Vagina (tissue), 2 donors: ENCODE measurements at regions not wholly inside any gene's neighbourhood (a gene's known extent, or its start where the extent isn't known, plus 50 kb on each side); places are given as distances from the start of the nearest gene placed in this dataset.
"Not testable (repeated sequence)": the region's sequence is repeated elsewhere in the genome, so short reads cannot be mapped to it uniquely, and the experiment has no call there.

Source experiments
- DNase-seq, 2 donors: peaks; one replicate each; pipeline ENCODE4 v3.0.0-alpha.2; 2017; ENCODE audit errors: extremely low spot score in 2 of 2
- H3K27ac ChIP-seq: fragments of 200-600 bp; sonication (generic); one replicate; pipeline ENCODE4 v1.5.1; 2019
- H3K27me3 ChIP-seq: fragments of 200-600 bp; sonication (generic); one replicate; pipeline ENCODE4 v1.5.1; 2019
- H3K36me3 ChIP-seq, 2 donors: fragments of 200-600 bp; sonication (generic); one replicate each; pipeline ENCODE4 v1.5.1; 2017 to 2019
- H3K4me1 ChIP-seq: fragments of 200-600 bp; sonication (generic); one replicate; pipeline ENCODE4 v1.5.1; 2019
- H3K4me3 ChIP-seq, 2 donors: fragments of 200-600 bp; sonication (generic); 1 replicate in 1 of 2; 2 replicates in 1 of 2; pipeline ENCODE4 v1.5.1; 2016 to 2019
- H3K9me3 ChIP-seq: fragments of 200-600 bp; sonication (generic); one replicate; pipeline ENCODE4 v1.5.1; 2019
- POLR2A ChIP-seq, 2 donors: fragments of 450-650 bp; IDR thresholded peaks; one replicate each; pipeline ENCODE4 v1.6.1; 2017; ENCODE audit warnings: antibody characterized with exemption in 2 of 2, mild to moderate bottlenecking in 2 of 2, moderate library complexity in 2 of 2
- POLR2AphosphoS5 ChIP-seq, 2 donors: sonication (generic); formaldehyde crosslinking; IDR thresholded peaks; one replicate each; pipeline ENCODE4 v1.9.0; 2017; ENCODE audit warnings: antibody characterized with exemption in 2 of 2, mild to moderate bottlenecking in 2 of 2, low read depth in 1 of 2; ENCODE audit not compliant: insufficient read depth in 1 of 2
- intact Hi-C: fragments of 100-400 bp; cut with DNase I; formaldehyde crosslinking; loops from one replicate; pipeline ENCODE4 v1.15.1; 2023
- TF ChIP-seq, protein P1 (sequence below), 3 experiments: fragments of 450-650 bp in 2 of 3; fragments of 200-600 bp in 1 of 3; sonication (generic) in 1 of 3; IDR thresholded peaks; one replicate each; pipeline ENCODE4 v1.5.1; 2017 to 2019; ENCODE audit warnings: antibody characterized with exemption in 3 of 3, mild to moderate bottlenecking in 2 of 3, moderate library complexity in 2 of 3

DNA sequence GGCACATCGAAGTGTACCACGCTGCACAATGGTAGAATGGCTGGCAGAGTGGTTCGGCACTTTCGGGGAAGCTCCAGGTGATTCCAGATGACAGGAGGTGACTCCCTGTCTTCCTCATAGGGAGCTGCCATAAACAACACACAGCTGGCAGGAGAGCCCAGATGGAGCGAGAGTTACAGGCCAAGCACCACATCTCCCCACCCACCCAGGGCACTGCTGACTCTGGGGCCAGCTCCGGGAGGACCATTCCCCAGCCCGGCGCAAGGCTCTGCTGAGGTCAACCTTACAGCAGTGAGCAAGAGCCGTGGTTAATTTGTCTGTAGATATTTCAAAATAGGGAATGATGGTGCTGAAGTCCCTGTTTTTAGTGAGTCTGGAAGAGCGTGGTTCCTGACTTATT, 78.8 kb upstream of the HMGXB4 start:
- no peak for TF ChIP-seq POLR2A (IDR thresholded peaks at IDR 0.05)
- TF ChIP-seq POLR2AphosphoS5 (IDR thresholded peaks at IDR 0.05; ENCODE audit: insufficient read depth in 1 of 2, low read depth in 1 of 2), result no peak
- TF ChIP-seq, protein P1, sequence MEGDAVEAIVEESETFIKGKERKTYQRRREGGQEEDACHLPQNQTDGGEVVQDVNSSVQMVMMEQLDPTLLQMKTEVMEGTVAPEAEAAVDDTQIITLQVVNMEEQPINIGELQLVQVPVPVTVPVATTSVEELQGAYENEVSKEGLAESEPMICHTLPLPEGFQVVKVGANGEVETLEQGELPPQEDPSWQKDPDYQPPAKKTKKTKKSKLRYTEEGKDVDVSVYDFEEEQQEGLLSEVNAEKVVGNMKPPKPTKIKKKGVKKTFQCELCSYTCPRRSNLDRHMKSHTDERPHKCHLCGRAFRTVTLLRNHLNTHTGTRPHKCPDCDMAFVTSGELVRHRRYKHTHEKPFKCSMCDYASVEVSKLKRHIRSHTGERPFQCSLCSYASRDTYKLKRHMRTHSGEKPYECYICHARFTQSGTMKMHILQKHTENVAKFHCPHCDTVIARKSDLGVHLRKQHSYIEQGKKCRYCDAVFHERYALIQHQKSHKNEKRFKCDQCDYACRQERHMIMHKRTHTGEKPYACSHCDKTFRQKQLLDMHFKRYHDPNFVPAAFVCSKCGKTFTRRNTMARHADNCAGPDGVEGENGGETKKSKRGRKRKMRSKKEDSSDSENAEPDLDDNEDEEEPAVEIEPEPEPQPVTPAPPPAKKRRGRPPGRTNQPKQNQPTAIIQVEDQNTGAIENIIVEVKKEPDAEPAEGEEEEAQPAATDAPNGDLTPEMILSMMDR (IDR thresholded peaks at IDR 0.05), result no peak
- Histone ChIP-seq H3K9me3 (no peaks in the 10 kb centered on the region), H3K36me3 (no peaks in the 10 kb centered on the region), H3K27ac (no peak overlapping the region), H3K4me3 (no peak overlapping the region), H3K27me3 (no peaks in the 10 kb centered on the region), H3K4me1 (no peaks in the 10 kb centered on the region)
- intact Hi-C loops, result no loop called here
- DNase-seq, result no peak

DNA sequence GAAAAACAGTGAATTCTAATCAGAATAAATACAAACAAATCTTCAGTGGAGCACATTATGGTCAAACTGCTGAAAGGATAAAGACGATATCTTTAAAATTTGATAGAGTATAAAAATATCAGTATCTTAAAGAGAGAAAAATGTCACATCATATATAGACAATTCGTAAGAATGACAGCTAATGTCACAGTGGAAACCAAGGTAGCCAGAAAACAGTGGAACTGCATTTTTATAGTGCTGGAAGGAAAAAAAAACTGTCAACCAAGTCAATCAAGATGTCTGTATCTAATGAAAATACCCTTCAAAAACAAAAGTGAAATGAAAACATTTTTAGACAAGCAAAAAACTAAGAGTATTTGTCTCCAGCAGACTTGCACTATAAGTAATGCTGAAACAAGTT, 73.4 kb upstream of the HMGXB4 start:
- Histone ChIP-seq H3K4me3 (no peak overlapping the region), H3K27ac (no peak overlapping the region), H3K4me1 (no peaks in the 10 kb centered on the region), H3K27me3 (no peaks in the 10 kb centered on the region), H3K9me3 (peaks cover 1% of the 10 kb centered on the region), H3K36me3 (no peaks in the 10 kb centered on the region)
- intact Hi-C loops, result no loop called here
- TF ChIP-seq, protein P1 (IDR thresholded peaks at IDR 0.05), result no peak
- TF ChIP-seq POLR2AphosphoS5 (IDR thresholded peaks at IDR 0.05; ENCODE audit: insufficient read depth in 1 of 2, low read depth in 1 of 2) (no peak), POLR2A (IDR thresholded peaks at IDR 0.05) (no peak)
- no peak for DNase-seq

DNA sequence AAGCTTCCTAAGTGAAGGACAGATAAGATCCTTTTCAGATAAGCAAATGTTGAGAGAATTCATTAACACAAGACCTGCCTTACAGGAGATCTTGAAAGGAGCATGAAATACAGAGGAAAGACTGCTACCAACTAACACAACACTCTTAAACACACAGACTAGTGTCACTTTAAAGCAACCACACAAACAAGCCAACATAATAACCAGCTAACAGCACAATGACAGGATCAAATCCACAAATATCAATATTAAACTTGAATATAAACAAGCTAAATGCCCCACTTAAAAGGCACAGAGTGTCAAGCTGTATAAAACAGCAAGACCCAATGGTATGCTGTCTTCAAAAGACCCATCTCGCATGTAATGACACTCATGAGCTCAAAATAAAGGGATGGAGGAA, 70.8 kb upstream of the HMGXB4 start:
- Histone ChIP-seq H3K27me3 (no peaks in the 10 kb centered on the region), H3K4me3 (no peak overlapping the region), H3K36me3 (no peaks in the 10 kb centered on the region), H3K9me3 (peaks cover 18% of the 10 kb centered on the region), H3K27ac (no peak overlapping the region), H3K4me1 (no peaks in the 10 kb centered on the region)
- no peak for DNase-seq
- intact Hi-C loops, result no loop called here
- TF ChIP-seq POLR2A (IDR thresholded peaks at IDR 0.05) (no peak), POLR2AphosphoS5 (IDR thresholded peaks at IDR 0.05; ENCODE audit: insufficient read depth in 1 of 2, low read depth in 1 of 2) (no peak)

DNA sequence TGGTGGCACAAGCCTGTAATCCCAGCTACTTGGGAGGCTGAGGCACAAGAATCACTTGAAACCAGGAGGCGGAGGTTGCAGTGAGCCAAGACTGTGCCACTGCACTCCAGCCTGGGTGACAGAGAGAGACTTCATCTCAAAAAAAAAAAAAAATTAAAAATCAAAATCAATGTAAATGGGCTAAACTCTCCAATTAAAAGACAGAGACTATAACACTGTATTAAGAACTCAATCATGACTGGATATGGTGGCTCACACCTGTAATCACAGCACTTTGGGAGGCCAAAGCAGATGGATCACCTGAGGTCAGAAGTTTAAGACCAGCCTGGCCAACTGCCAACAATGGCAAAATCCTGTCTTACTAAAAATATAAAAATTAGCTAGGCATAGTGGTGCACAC, 68.4 kb upstream of the HMGXB4 start:
- intact Hi-C loops, DNase-seq, H3K4me1 ChIP-seq, H3K36me3 ChIP-seq, H3K4me3 ChIP-seq, H3K27ac ChIP-seq, H3K27me3 ChIP-seq: not testable (repeated sequence)
- peaks cover 18% of the 10 kb centered on the region for H3K9me3 ChIP-seq

DNA sequence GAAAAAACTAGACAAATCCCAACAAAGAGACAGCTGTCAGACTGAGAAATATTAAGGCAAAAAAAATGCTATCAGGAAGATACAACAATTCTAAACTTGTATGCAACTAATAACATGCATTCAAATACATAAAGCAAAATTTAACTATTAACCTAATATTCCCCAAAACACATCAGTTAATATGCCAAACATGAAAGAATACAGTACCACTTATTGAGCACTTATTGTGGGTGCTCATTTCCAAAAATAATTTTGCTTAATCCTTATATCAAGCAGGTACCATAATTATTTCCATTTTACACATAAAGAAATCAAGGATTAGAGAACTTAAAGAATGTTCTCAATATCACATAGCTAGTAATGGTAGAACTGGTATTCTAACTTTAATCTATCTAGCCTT, 67.7 kb upstream of the HMGXB4 start:
- TF ChIP-seq, protein P1 (IDR thresholded peaks at IDR 0.05), result no peak
- TF ChIP-seq POLR2AphosphoS5 (IDR thresholded peaks at IDR 0.05; ENCODE audit: insufficient read depth in 1 of 2, low read depth in 1 of 2), result no peak
- TF ChIP-seq POLR2A (IDR thresholded peaks at IDR 0.05), result no peak

DNA sequence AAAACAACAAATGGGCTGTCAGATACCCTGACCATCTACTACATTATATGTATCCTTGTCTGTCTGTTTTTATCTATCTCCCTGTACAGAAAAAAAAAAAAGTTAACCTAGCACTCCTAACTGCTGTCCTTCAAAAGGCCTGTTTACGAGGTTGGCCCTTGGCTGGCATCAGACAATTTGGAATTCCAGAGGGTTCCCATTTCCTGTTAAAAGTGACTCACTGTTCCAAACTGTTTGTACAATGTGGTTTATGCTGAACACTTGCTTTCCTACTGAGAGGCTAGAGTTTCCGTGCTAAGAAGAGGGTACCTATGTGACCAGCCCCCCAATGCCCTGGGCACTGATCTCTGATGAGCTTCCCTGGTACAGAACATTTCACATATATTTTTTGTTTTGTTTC, 65.9 kb upstream of the HMGXB4 start:
- TF ChIP-seq POLR2AphosphoS5 (IDR thresholded peaks at IDR 0.05; ENCODE audit: insufficient read depth in 1 of 2, low read depth in 1 of 2) (no peak), POLR2A (IDR thresholded peaks at IDR 0.05) (no peak)
- TF ChIP-seq, protein P1 (IDR thresholded peaks at IDR 0.05), result no peak
- no peaks in the 10 kb centered on the region for H3K36me3 ChIP-seq
- H3K27ac ChIP-seq, result no peak overlapping the region
- no peaks in the 10 kb centered on the region for H3K27me3 ChIP-seq
- intact Hi-C loops, result no loop called here
- H3K4me1 ChIP-seq, result no peaks in the 10 kb centered on the region
- DNase-seq, result peak in 1 of 2 donors; percentile 16
- peaks cover 18% of the 10 kb centered on the region for H3K9me3 ChIP-seq
- H3K4me3 ChIP-seq, result no peak overlapping the region

More for the DNA sequence above, 67.7 kb upstream of the HMGXB4 start:
- Histone ChIP-seq H3K9me3 (peaks cover 18% of the 10 kb centered on the region), H3K4me1 (no peaks in the 10 kb centered on the region), H3K36me3 (no peaks in the 10 kb centered on the region), H3K27me3 (no peaks in the 10 kb centered on the region), H3K27ac (no peak overlapping the region), H3K4me3 (no peak overlapping the region)
- DNase-seq, result no peak
- intact Hi-C loops, result no loop called here
